Ramos (cell line): ENCODE measurements at regions not wholly inside any gene's neighbourhood (a gene's known extent, or its start where the extent isn't known, plus 50 kb on each side); places are given as distances from the start of the nearest gene placed in this dataset.

ENCODE experiments used
- in situ Hi-C: fragments of 300-500 bp; cut with MboI; formaldehyde crosslinking; loops from one replicate; pipeline ENCODE4 v1.14.3; 2022; ENCODE audit warnings: low sequenced_read_pairs; ENCODE audit not compliant: unreplicated experiment

DNA sequence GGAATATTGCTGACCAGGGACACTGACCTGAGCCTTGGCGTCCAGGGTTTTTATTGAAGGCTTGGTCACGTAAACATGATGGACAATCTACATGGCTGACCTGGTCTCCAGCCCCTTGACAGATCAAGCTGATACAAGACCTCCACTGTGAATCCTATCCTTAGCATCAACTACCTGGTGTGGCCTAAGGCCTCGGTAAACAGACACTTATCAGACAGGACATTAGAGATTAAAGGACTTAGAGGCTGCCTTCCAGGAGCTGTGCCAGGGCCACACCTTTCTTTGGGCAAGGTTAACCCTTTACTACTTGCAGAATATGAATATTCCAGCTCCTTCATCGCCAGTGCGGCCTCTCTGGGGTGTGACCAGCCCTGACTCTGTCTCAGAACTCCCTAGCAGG is 104.9 kb upstream of the FOXA2 start:
- in situ Hi-C loops = loop anchor here (10.0 to 25.0 kb wide), 2 partner anchors 354 to 773 kb away; partner anchors contain the start of gene CST11

DNA sequence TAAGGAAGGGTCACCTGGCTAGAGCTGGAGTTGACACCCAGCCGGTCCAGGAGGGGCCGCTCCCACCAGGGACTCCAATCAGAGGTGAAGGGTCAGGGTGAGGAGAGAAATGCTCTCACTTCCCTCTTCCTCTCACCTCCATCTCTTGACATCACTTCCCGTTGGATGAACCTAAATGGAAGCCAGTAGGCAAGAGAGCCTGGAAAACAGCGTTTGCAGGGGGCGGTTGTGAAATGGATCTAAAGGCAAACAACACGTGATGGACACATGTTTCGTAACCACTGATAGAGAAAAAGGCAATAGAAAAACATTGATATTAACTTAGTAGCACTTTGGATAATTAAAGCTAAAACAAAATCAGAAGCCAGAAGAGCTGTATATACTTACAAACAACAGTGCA is 105.6 kb upstream of the FOXA2 start:
- in situ Hi-C loops = loop anchor here (10.0 to 25.0 kb wide), 2 partner anchors 355 to 772 kb away; partner anchors contain the start of gene CST11

DNA sequence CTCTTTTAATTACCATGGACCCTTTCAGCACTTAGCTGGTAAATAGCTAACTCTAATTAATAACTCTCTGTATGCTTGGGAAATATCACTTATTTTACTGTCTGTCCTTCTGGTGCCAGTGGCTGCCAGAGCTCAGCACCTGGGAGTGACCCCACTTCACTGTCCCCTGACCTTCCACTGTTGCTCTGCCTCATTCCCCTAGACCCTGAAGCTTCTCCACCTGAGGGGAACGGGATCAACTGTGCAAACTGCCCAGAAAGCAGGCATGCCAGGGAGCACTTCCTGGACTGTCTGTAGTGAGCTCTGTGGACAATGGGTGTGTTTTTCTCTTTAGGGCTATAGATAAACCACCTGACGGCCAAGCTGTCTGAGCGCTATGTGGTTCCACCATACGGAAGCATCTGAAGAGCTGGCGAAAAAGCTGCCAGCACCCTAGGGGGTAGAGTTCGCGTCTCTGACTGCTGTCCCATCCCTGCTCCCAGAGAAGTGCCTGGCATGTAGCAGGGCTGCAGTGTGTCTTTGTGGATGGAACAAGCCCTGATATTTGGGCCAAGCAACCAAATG is 106.3 kb upstream of the FOXA2 start:
- in situ Hi-C loops = loop anchor here (25.0 kb wide), 1 partner anchor 772 kb away; the partner anchor contains the start of gene CST11

DNA sequence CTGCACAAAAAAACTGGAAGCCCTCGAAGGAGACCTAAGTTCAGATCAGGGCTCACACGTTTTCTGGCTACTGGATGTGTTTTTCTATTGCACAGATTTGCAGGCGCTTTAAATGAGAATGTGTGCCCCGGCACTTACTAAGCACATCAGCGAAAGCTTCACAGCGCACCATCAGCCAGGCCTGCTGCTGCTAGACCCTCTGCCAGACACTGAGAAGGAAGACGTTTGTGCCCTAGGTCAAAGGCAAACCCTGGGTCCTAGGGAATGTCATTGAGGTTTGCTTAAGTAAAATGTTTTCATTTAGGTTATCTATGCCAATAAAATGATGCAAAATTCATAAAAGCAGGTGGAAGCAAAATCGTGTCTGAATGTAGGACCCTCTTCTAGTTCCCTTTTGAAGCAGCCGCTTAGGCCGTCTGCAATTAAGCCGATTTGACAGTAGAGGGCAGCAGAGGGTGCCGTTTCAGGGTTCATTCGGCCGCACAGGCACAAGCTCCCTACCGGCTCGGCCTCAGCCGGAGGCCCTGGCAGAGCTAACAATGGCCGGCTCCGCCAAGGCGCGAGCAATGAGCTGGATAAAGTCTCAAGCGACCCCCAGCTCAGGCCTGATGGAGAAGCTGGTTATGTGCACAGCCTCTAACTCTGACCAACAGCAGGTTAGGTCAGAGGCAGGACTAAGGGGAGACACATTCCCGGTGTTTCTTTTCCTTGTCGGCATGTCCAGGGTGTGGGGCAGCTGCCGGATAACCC is 107.2 kb upstream of the FOXA2 start:
- in situ Hi-C loops = loop anchor here (25.0 kb wide), 1 partner anchor 771 kb away; the partner anchor contains the start of gene CST11

DNA sequence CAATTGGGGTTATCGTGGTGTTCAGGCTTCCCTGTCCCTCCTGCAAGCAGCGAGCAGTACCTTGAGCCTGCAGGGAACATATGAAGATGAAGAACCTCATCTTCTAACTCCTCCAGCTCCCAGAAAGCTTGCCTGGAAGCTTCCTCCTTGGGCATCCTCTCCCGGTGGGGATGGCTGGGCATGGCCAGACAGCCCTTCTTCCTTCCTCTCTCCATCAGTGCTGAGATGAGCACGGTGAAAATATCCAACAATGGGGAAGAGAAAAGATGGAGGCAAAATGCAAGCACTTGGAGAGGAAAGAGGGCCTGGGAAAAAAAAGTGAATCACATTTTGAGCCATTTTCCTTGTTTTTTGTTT is 107.7 kb upstream of the FOXA2 start:
- in situ Hi-C loops = loop anchor here (25.0 kb wide), 1 partner anchor 770 kb away; the partner anchor contains the start of gene CST11

DNA sequence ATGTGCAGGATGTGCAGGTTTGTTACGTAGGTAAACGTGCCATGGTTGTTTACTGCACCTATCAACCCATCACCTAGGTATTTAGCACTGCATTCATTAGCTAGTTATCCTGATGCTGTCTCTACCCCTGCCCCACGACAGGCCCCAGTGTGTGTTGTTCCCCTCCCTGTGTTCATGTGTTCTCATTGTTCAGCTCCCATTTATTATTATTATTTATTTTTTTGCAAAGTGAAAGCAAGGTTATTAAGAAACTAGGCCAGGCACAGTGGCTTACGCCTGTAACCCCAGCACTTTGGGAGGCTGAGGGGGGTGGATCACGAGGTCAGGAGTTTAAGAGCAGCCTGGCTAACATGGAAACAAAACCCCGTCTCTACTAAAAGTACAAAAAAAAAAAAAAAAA is 108.2 kb upstream of the FOXA2 start:
- in situ Hi-C loops = loop anchor here (25.0 kb wide), 1 partner anchor 770 kb away; the partner anchor contains the start of gene CST11

DNA sequence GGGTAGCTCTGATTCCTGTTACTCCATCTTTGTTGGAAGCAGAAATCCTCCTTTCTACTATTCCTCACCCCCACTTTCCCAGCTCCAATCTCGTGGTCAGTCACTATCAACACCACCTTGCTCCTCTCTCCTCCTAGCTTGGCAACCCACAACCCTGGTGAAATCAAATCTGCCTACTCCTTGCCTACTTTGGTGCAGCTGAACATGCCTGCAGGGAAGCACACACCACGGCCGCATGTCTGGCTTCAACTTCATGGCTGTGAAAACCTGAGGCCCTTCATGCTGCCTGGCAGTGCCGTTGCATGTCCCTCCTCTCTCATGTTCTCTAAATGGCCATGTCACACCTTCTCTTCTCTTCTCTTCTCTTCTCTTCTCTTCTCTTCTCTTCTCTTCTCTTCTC is 112.4 kb upstream of the FOXA2 start:
- in situ Hi-C loops = loop anchor here (25.0 kb wide), 1 partner anchor 766 kb away; the partner anchor contains the start of gene CST11

DNA sequence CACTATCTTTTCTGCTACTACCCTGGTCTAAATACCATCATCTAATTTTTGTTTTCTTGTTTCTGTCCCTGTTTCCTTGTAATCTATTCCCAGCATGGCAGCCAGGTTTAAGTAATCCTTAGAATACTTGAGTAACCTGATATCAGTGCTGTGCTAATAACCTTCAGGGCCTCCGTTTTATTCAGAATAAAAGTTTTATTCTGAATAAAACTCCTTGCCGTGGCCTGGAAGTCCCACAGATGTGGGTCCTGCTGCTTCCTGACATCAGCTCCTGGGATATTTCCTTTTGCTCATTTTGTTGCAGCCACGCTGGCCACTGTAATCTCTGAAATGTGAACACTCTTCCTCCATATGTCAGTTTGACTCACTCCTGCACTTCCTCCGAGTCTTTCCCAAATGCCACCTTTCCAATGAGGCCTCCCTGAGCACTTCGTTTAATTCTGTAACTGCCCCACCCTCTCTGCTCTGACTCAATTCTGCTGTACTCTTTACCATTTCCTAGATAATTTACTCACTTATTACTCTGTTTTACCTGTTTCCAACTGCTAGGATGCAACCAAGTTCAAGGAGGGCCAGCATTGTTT is 114.0 kb upstream of the FOXA2 start:
- in situ Hi-C loops = loop anchor here (25.0 kb wide), 1 partner anchor 764 kb away; the partner anchor contains the start of gene CST11

DNA sequence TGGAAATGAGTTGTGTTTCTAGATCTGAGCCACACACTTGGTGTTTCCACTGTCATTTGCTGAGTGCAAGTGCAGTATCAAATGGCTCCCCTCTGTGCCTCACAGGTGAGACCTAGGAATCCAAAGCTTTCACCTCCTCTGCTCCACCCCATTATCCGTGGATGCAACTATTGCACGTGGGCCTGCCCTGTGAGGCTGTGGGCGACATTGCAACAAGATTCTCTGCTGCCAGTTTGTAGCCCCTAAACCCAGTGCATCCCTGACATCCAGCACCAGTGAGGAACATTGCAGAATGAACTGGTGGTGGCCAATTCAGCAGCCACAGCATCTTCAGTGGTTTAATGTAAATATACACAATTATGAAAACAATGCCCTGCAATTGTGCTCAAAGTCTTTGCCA is 115.0 kb upstream of the FOXA2 start:
- in situ Hi-C loops = loop anchor here (25.0 kb wide), 1 partner anchor 763 kb away; the partner anchor contains the start of gene CST11

DNA sequence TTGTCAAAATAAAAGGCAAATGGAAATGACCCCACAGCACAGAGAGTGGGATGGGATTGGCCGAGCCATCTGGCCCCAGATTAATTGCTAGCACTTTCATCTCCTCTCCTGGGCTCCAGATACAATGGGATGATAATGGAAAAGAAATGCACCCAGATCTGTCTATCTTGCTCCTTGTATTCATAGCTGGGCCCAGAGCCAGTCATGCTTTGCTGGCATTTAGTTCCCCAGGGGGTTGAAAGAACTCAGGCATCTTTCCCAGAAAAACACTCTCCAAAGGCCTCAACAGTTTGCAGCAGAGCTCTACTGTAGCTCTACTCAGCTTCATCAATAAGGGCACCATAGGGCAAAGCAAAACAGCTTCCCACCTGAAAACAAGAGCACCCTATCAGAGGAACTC is 116.0 kb upstream of the FOXA2 start:
- in situ Hi-C loops = no loop called here

DNA sequence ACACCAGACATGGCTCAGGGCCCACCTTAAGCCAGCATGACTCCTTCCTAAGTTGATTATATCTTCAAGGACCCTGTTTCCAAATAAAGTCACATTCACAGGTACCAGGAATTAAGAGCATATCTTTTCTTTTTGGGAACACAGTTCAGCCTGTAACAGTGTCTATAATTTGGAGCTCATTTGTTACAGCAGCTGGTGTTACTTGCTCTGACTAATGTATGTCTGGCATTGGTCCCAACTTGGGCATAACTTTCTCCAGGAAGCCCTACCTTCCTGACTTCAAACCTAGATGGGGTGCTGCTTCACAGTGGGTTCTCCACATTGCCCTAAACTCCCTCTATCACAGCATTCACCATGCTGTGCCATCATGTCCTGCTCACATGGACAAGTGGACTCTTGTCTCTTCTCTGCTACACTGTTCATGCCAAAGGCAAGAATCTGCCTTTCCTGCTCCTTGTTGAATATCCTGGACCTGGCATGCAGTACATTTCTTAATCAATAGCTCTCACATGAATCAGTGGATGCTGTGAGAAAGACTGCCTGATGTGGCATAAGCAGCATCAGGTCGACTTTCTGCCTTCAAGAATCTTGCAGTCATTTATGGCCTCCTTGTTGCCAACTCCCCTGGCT is 117.4 kb upstream of the FOXA2 start:
- in situ Hi-C loops = no loop called here

DNA sequence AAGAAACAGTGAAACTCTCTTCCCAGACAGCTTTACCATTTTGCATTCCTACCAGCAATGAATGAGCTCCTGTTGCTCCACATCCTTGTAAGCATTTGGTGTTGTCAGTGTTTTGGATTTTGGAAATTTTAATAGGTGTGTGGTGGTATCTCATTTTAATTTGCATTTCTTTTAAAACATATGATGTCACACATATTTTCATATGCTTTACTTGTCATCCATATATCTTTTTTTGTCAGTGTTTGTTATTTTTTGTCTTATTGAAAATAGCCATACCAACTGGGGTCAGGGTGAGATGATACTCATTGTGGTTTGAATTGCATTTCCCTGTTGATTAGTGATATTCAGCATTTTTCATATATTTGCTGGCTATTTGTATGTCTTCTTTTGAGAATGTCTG is 119.5 kb upstream of the FOXA2 start:
- in situ Hi-C loops = no loop called here

DNA sequence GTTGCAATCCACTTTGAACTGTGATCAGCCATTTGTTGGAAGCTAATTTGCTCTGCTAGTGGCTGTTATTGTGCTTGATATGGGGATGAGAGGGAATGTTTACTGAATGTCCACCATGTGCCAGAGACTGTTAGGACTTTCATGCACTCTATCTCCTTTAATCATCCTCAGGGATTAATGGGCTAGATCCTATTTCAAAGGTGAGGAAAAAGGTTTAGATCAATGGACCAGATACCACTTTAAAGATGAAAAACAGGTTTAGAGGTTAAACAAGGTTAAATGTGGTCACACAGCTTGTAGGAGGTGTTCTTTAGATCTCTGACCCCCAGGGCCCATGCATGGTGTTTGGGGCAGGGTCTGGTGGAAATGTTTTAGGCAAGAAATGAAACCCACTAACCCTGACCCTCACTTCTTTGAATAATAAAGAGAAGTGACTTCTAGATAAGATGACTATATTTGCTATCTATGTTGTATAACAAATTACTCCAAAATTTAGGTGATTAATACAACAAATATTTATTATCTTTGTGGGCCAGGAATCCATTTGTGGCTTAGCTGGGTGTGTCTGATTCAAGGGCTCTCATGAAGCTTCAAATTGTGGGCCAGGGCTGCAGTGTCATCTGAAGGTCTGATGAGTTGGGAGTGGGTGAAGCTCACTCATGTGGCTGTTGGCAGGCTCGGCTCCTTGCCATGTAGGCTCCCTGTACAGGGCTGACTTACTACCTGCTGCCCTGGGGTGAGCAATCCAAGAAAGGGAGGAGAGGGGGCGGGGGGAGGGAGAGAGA is 127.8 kb upstream of the FOXA2 start:
- in situ Hi-C loops = no loop called here

DNA sequence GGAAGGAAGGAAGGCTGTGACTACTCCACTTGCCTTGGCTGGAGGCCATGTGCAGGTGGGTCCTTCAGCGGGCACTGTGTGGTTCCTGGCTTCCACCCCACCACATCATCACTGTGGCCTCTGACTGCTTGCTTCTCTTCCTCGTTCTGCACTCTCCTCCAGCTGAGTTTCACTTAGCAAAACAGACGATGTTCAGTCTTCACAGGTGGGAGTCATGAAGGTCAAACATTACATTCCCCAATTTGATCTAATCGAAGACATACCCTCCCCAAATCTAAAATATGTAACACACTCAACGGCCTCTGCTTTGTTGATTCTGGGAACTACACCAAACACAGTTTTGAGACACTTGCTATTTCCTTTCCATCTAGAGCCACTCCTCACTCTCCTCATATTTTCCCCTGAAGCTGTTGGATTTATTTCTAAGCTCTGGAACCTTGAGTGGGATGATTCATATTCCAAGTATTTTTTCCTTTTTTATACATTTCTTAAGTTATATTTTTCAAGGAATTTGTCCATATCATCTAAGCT is 132.5 kb upstream of the FOXA2 start:
- in situ Hi-C loops = no loop called here

DNA sequence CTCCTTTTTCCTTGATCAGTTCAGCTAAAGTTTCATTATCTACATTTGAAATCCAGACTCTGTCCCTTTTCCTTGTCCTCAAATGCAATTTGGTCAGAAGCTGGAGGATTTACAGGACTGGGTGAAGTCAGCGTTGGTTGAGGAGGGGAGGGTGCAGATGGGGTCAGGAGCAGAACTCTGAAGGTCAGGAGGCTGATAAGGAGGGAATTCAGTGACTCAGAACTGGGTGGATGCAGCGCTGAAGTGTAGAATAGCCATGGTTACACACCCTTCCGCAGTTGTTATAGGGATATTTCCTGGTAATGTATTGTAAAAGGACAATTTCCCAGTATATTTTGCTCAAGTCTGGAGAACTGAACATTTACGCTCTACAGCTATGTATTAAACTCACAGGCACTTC is 133.1 kb upstream of the FOXA2 start:
- in situ Hi-C loops = no loop called here

DNA sequence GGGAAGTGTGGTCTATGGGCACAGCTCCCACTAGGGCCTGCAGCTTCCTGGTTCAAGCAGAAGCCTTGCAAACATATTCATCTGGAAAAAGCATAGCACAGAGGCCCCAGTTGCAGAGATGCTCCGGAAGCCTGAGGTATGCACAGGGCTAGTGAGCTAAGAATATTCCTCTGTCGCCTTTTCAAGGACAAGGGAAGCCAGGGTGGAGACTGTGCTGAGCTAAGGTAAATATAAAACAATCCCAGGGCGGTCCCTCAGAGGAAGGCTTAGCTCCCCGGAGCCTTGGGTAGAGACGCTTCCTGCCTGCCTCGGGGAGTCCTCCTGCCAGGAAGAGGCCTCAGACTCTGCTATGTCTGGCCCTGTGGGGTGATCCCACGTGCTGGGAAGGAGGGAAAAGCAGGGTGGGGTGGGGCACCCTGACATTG is 134.8 kb upstream of the FOXA2 start:
- in situ Hi-C loops = no loop called here

DNA sequence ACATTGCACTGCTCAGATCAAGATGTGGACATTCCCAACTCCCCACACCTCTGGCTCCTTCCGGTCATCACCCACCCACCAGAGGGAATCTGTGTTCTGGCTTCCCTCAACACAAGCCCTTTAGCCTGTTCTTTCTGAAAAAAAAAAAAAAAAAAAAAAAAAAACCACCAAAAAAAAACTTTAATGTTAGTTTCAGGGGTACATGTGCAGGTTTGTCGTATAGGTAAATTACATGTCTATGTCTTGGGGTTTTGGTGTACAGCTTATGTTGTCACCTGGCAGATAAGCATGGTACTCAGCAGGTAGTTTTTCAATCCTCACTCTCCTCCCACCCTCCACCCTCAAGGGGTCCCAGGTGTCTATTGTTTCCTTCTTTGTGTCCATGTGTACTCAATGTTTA is 135.8 kb upstream of the FOXA2 start:
- in situ Hi-C loops = no loop called here

DNA sequence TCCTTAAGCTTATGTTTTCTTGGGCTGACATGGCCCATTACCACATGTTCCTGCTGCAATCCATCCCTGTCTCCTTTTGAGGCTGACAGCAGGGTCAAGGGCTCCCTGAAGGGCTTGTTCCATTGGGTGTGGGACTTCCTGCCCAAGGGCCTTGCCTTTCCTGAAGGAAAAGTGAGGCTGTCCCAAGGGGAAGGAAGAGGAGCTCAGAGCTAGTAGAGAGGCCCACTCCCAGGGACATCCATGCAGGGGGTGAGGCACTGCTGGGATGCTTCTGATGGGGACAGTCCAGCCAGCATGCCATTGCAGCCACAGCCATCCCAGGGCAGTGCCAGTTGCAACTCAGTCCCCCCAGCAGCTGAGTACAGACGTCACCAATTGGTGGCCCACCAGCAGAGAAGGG is 138.4 kb upstream of the FOXA2 start:
- in situ Hi-C loops = no loop called here

DNA sequence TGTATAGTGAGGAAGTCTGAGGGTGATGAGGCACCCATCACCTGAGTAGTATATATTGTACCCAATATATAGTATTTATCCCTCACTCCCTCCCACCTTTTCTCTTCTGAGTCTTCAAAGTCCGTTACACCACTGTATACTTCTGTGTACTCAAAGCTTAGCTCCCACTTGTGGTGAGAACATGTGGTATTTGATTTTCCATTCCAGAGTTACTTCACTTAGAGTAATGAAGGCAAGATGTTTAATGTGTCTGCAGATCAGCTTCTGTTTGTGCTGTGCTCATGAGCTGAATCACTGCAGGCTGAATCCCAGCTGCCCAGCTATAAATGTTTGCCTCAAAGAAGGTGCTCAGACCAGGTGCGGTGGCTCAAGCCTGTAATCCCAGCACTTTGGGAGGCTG is 139.3 kb upstream of the FOXA2 start:
- in situ Hi-C loops = no loop called here
